ENCODE measurements at regions not wholly inside any gene's neighbourhood (a gene's known extent, or its start where the extent isn't known, plus 50 kb on each side); places are given as distances from the start of the nearest gene placed in this dataset.
A peak's percentile ranks its signal among the peaks of the same experiment; 100 is the strongest.
"Not testable (repeated sequence)": the region's sequence is repeated elsewhere in the genome, so short reads cannot be mapped to it uniquely, and the experiment has no call there.

DNA sequence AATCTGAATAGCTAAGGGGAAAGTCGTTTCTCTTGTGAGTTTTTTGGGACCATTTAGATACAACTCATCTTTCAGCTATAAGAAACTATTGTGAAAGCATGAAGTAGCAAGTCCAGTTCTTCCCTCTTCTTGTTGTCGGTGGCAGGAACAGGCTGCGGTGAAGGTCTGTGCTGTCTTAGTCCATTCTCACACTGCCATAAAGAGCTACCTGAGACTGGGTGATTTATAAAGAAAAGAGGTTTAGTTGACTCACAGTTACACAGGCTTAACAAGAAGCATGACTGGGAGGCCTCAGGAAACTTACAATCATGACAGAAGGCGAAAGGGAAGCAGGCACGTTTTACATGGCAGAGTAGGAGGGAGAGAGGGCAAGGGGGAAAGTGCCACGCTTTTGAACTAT is 261.8 kb downstream of the GATA3 start:
- DNase-seq, result no peak

DNA sequence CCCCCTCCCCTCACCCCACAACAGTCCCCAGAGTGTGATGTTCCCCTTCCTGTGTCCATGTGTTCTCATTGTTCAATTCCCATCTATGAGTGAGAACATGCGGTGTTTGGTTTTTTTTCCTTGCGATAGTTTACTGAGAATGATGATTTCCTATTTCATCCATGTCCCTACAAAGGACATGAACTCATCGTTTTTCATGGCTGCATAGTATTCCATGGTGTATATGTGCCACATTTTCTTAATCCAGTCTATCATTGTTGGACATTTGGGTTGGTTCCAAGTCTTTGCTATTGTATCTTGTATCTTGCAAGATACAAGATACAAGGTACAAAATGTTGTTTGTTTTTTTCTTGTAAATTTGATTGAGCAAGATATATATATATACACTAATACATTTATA is 263.9 kb downstream of the GATA3 start:
- not testable (repeated sequence) for DNase-seq

DNA sequence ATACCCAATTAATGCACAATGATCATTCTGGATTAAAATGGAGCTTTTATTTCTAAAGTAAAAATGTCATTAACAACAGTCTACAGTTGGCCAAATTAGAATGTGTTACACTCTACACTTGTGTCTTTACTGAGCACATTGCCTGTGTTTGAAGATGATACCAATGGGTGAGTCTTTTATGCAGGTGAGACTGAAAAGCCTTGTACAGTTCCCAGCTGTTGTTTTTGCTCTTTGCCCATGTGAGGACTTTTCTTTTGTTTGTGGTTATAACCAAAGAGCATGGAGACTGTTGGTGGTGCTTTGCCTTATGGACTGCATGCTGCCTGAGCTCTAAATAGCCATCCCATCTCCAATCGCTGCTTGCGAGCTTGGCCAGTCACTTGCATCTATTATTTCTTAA is 264.5 kb downstream of the GATA3 start:
- DNase-seq, result no peak

DNA sequence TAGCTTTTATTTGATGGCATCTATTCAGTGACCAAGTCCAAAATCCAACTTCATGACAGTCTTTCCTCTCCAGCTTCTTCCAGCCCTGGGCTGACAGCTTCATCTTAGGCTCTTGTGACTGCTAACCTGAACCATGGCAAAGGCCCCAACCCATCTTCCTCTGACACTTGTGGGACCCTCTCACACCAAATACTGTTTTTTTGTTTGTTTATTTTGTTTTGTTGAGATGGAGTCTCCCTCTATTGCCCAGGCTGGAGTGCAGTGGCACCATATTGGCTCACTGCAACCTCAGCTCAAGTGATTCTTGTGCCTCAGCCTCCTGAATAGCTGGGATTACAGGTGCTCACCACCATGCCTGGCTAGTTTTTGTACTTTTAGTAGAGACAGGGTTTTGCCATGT is 265.2 kb downstream of the GATA3 start:
- no peak for DNase-seq

DNA sequence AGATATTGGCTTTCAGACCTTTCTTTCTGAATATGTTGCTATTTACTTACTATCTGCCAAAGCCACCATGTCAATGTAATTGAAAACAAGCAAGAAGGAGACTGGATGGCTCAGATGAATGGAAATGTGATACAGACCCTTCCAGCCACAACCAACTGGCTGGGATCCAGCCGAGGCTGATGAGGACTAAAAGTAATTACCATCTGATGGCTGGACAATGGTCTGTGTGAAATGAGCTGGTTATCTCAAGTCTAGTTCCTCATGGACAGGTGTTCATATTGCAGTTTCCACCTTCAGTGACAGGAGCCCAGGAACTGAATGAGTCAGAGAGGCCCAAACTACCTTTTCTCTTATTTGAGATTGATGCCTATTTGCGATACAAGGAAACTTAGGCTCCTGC is 267.5 kb downstream of the GATA3 start:
- no peak for DNase-seq

DNA sequence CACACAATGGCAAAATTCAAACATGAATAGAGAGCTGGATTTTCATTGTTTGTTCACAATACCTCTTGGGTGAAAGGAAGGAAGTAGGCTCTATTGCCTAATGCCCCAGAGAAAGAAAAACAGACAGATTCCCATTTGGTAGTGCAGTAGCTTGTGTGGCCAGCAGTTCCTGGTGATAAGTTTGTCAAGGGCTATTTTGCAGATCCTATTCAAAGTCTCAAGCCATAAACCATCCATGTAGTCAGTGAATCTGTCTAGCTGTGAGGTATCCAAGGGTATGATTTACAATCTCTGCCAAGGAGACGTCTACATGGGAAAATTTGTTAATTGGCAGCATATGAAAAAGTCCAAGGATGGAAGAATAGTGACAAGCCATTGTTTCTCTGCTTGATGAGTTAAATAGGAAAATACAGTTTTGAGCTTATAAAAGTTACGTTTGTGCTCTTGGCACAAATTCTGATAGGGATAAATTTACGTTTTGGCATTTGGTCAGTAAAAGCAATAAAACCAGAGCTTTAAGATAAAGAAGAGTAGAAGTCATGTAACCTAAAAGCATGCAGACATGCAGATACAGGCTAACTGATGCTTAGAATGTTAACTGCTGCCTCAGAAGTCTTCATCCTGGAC is 269.1 kb downstream of the GATA3 start:
- no peak for DNase-seq

DNA sequence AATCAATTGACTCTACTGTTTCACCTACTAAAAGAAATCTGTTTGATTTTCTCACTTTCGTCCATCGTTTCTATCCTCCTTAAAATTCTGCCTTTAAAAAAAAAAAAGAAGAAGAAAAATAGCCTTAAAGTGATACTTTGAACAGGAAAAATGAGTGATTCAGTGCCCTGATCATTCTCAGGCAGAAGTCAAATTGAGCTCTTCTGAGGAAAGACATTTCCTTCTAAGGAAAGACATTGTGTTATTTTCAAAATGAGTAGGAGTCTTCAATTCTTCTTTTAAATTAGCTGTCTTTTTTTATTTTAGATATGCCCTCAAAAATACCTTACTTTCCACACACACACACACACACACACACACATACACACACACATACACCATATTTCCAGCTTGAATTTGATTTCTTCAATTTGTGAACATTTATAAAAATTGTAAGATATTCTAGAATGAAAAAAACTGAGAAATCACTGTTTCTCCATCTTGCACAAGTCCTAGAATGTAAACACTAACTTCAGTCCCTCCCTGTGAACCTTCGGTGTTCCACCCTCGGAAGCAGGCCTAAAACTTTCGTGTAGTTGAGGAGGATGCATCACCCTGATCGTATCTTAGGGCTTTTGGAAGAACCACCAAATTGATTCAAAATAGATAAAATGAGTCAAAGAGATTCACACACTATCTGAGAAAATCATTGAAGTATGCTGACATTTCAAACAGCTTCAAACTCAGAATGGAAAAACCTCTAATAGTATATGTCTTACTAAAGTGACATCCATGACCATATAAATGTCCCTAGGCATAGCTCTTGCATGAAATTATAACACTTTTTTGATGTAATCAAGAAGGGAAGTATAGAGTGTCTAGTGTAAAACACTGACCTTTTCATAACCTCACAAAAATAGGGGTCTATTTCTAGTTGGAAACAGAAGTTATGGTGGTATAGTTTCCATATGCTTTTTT is 270.8 kb downstream of the GATA3 start:
- no peak for DNase-seq

DNA sequence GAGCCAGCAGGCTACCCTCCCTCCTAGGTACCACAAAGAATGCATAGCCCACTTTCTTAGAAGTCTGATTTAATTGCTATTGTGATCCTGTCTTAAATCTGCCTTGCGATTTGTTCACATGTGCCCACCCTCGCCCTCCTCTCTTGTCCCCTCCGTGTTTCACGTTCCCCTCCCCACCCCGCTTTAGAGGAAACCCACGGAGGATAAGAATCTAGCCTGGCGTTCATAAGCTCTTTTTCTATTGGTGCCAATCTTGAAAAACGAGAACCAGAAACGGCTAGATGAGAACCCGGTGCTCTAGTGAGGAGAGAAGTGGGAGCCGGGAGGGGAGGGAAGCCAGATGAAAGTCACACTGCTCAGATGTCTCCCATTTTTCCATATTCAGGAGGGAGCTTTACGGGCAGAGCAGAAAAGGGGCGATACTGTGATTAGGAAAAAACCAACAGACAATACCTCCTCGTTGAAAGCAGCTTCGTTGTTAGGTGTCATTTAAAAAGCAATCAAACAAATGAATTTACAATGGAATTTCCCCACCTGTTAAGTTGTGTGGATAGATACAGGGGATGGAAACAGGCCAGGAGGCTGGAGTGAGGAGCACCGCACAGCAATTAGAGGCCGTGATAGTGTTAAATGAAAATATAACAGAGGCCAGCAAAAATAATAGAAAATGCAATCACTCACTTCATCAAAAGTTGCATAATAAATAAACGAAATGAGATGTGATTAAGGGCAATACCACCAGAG is 272.1 kb downstream of the GATA3 start:
- DNase-seq, result no peak

DNA sequence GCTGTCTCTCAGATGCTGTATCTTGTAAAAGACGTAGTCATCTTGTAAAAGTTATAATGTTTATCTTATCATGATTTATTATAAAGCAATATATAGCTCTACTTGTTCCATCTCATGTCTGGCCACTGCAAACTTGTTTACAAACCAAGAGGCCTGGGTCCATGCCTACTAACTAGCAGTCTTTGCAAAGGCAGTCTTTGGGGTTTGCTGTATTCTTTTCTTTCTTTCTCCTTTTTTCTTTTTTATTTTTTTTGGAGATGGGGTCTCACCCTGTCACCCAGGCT is 272.6 kb downstream of the GATA3 start:
- no peak for DNase-seq

DNA sequence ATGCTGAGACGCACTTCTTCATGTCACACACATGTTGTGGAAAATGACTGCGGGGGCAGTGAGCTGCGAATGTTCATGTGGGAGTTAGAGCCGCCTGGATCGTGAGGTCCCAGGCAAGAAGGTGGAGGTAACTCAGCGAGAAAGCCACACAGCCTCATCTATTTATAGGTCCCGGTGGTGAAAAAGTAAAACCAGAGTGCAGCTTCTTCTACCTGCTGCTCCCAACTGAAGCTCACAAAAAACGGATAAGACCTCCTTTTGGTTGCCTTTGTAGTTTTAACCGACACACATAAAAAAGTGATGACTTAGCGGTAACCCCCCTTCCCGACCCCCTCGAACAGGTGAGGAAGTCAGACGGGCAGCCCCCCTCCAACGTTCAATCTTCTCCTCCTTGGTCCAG is 276.9 kb downstream of the GATA3 start:
- peak; percentile 17 for DNase-seq

DNA sequence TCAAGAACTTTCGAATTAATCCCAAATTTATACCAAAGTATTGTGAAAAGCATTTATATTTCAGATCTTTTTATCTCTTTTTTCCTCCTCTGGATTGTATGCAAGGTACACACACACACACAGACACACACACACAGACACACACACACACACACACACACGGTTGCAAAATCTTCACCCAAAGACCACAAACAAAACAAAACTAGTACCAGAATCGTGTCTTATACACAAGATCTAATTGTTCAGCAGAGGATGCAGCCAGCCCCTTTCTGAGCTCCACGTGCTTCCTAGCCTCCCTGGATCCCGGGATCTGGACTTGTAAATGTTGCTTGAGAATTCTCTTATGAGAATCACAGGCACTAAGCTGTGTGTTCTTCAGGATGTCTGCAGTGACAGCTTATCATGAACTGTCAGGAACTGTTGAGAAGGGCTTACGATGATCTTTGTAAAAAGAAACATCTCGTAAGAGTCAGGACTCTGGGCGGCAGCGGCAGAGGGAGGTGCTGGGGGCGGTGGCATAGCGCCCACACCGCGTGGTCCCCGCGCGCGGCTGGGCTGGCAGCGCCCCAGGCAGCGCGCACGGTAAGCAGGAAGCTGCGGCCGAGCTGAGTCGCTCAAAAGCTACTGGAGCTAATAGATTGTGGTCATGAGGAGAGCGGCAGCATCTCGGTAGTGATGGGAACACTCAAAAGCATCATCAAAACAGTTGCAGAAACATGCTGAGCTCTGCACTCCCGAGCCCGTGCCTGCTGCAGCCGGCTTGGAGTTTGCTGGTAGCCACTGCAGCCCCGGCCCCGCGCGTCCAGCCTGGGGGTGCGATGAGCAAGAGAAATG is 277.6 kb downstream of the GATA3 start:
- DNase-seq, result peak; percentile 92

DNA sequence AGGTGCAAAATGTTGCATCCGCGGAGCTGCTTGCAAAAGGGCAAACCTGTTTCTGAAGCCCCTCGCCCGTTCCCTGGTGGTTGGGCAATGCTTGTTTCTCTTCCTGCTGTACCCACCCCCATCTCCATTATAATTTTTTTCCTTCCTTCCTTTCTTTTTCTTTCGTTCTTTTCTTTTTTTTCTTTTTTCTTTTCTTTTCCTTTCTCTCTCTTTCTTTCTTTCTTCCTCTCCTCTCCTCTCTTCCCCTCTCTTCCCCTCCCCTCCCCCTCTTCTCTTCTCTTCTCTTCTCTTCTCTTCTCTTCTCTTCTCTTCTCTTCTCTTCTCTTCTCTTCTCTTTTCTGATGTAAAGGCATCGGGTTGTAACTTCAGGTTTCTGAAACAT is 278.2 kb downstream of the GATA3 start:
- DNase-seq, result no peak

DNA sequence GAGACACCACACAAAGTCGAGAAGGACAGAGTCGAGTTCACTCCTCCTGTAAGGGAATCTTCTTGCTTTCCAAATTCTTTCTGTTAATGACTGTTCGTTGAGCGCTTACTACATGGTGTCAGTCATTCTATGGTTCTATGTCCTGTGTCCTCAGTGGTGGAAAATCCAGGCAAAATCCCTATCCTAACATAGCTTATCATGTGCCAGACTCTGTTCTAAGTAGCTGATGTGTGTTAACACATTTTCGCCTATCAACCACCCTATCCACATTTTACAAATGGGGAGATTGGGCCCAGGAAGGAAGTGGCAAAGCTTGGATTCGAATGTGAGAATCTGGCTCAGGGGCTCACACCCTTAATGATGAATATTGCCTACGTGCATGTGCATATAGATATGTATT is 280.1 kb downstream of the GATA3 start:
- no peak for DNase-seq

DNA sequence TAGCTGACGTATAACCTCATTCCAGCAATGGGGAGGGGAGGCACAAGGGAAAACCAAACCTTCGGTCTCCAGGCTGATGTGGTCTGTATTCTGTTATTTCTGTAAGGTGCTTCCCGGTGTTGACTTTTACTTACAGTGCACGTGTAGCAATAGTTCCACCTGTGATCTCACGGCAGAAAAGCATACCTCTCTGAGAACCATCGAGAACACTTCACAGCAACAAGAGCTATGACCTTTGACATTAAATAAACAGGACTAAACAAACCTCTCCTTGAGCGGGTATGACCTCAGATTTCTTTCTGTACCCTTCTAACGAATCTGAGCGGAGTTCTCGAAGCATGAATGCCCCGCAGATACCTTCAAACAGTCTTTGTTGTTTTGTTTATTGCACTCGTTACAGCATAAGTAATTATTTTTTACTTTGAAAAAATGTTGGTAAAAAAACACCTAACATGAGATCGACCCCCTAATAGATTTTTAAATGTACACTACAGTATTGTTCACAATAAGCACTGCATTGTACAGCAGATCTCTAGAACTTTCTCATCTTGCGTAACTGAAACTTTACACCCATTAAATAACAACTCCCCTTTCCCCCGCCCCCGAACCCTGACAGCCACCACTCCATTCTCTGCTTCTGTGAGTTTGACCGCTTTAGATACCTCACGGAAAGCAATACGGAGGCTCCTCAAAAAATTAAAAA is 282.3 kb downstream of the GATA3 start:
- DNase-seq, result no peak

DNA sequence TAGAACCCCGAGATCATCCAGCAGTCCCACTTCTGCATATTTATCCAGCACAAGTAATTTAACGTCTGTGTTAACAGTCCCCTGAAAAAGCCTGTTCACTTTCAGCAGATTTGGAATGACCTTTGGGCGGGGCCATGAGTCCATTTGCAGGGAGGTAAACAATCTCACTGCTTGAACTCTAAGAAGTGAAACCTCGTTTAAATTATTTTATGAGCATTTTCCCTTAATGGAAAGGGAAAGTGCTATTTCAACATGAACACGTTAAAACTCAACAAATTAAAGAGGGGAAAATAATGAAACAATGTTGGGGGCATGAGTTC is 282.8 kb downstream of the GATA3 start:
- DNase-seq, result no peak

DNA sequence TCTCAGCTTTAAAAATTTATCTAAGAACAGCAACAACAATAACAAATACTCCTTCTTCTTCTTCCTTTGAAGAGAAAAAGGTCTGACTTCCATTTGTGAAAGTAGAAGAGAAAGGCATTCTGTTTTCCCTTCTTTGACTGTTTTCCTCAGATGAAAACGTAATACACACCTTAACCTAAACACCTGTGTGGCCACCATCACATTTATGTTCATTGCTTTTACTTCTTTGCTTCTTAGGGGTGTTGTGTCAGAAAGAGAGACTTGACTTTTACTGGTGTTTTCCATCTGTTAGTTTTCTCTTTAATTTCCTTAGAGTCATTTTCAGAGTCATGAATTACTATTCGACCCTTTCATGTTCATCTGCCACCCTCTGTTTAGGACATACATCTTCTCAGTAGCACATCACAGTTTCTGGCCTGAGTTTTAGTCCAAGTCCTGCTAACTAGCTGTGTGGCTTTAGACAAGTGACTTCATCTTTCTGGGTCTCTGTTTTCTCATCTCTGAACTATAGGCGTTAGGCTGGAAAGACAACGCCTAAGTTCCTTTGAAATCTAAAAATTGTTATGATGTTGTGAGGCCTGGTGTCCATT is 283.8 kb downstream of the GATA3 start:
- no peak for DNase-seq

DNA sequence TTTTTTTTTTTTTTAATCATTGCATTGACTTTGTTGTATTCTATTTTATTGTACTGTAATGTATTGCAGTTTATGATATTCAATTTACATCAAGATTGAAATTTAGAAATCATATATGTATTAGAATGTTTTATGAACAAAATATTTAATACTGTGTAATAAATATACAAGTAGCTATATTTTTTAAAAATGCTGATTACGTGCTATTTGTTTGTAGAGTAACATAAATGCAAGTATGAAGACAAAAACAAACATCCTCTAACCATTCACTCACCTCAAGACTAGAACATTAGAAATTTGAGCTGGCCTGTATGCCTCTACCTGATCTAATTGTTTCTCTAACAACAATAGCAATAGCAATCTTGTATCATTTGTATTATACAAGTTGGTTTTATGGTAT is 290.3 kb downstream of the GATA3 start:
- no peak for DNase-seq

DNA sequence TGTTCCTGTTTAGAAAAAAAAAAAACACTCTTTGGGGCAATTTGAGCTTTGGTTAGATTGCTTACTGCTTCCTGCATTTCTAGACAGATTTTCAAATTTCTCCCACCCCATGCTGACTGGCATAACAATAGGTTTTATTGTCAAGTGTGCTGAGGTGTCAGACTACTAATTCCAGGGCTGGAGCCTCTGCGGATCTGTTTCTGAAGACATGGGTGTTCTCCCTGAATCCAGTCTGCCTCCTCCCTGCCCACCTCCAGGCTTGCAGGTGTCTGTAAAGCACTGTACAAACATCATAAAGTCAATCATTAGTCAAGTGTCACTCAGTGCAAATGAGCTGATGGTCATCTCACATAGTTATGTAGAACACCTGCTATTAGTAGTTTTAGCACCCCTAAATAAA is 292.4 kb downstream of the GATA3 start:
- DNase-seq, result no peak

DNA sequence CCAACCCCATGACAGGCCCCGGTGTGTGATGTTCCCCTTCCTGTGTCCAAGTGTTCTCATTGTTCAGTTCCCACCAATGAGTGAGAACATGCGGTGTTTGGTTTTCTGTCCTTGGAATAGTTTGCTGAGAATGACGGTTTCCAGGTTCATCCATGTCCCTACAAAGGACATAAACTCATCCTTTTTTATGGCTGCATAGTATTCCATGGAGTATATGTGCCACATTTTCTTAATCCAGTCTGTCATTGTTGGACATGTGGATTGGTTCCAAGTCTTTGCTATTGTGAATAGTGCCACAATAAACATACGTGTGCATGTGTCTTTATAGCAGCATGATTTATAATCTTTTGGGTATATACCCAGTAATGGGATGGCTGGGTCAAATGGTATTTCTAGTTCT is 293.1 kb downstream of the GATA3 start:
- DNase-seq, result not testable (repeated sequence)

DNA sequence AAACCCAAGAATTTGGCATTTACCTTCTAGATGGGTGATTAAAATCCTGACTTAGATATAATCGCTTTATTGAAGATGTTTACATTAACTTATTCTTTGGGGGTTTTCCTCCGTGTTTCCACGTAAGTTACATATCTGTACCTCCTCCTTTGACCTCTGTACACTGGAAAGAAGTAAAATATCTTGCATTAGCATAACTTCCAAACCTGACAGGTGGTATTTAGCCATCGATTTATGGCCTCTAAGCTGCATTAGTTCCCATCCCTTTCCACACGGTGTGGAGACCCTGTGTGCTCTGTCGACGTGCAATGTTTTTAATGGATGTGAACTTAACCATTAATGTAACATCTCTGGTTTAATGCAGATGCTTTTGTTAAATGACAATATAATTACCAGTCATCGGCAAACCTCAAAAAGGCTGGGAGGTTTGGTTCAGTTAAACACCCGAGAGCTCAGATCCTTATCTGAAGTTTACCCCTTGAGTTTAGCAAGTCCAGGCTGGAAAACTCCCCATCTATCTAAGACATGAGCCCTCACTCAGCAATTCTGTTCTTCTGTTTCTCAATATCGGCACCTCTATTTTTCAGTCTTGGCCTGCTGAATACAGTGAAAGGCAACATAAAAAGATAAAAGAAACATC is 295.2 kb downstream of the GATA3 start:
- no peak for DNase-seq

DNA sequence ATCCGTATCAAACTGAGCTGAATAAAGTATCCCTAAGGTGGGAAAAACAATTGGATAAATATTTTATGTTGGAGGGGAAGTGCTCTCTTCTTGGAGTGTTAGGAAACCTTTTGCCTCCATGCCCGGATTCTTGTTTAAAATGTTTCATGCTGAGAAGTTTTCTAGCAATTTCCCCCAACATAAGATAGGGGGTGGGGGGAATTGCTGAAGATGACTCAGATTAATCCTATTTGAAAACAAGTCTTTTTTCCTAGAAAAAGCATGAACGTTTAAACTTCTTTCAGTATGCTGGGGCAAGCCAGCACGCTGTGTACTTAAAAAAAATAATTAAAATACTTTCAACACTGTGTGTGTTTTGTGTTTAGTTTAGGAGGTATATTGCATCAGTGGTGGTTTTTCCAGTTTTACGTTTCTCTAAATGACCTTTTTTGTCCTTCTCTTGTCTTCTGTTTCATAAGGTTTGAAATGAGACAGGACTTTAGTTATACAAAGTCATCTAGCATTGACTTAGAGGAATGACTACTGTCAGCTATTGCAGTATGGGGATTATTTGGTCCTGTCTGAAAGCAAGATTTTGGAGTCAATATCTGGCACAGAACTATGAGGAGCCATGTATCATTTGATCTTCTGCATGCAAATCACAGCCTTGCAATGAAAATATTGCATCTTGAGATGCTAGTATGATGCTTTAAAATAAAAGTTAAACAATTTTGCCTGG is 295.9 kb downstream of the GATA3 start:
- DNase-seq, result no peak

Measured in CD4-positive, alpha-beta T cell treated with Interleukin-15 for 1 hour (primary cell).